ENCODE measurements at regions not wholly inside any gene's neighbourhood (a gene's known extent, or its start where the extent isn't known, plus 50 kb on each side); places are given as distances from the start of the nearest gene placed in this dataset.

- no peak for DNase-seq
These were observed 270.9 kb downstream of the GLRX3 start for GRCh38 chr10:130407052-130407451.

- DNase-seq, result no peak
These were observed 273.1 kb downstream of the GLRX3 start for GRCh38 chr10:130409331-130409730.

- no peak for DNase-seq
These were observed 273.7 kb downstream of the GLRX3 start for GRCh38 chr10:130409931-130410330.

- no peak for DNase-seq
These were observed 275.4 kb downstream of the GLRX3 start for GRCh38 chr10:130411496-130412085.

GRCh38 chr10:130412317-130412716 lies 276.1 kb downstream of the GLRX3 start:
- DNase-seq, result no peak

- DNase-seq, result no peak
These were observed 280.4 kb downstream of the GLRX3 start for GRCh38 chr10:130416334-130417150.

- no peak for DNase-seq
These were observed 282.5 kb downstream of the GLRX3 start for GRCh38 chr10:130418731-130419130.

GRCh38 chr10:130421909-130422308 lies 285.7 kb downstream of the GLRX3 start:
- DNase-seq, result no peak

GRCh38 chr10:130422366-130423324 lies 286.5 kb downstream of the GLRX3 start:
- DNase-seq, result no peak

GRCh38 chr10:130423455-130424305 lies 287.5 kb downstream of the GLRX3 start:
- no peak for DNase-seq

- no peak for DNase-seq
These were observed 288.2 kb downstream of the GLRX3 start for GRCh38 chr10:130424418-130424817.

- no peak for DNase-seq
These were observed 289.0 kb downstream of the GLRX3 start for GRCh38 chr10:130425169-130425568.

- DNase-seq, result no peak
These were observed 289.8 kb downstream of the GLRX3 start for GRCh38 chr10:130425881-130426435.

GRCh38 chr10:130427216-130427722 lies 291.1 kb downstream of the GLRX3 start:
- DNase-seq, result no peak

GRCh38 chr10:130428936-130429335 lies 292.7 kb downstream of the GLRX3 start:
- no peak for DNase-seq

GRCh38 chr10:130429809-130430208 lies 293.6 kb downstream of the GLRX3 start:
- DNase-seq, result no peak

- DNase-seq, result no peak
These were observed 294.1 kb downstream of the GLRX3 start for GRCh38 chr10:130430291-130430690.

GRCh38 chr10:130430852-130431704 lies 294.9 kb downstream of the GLRX3 start:
- no peak for DNase-seq

- no peak for DNase-seq
These were observed 296.1 kb downstream of the GLRX3 start for GRCh38 chr10:130432271-130432670.

- no peak for DNase-seq
These were observed 296.7 kb downstream of the GLRX3 start for GRCh38 chr10:130432850-130433249.

Data from NCI-H524 treated with DMSO at 0.1 percent for 48 hours (cell line).